Type B pancreatic cell (in vitro differentiated cells): ENCODE measurements at regions not wholly inside any gene's neighbourhood (a gene's known extent, or its start where the extent isn't known, plus 50 kb on each side); places are given as distances from the start of the nearest gene placed in this dataset.
A peak's percentile ranks its signal among the peaks of the same experiment; 100 is the strongest.

Experiments
- DNase-seq: peaks from one replicate; pipeline ENCODE4 v3.0.0; 2021; ENCODE audit warnings: mixed read lengths; ENCODE audit not compliant: unreplicated experiment; ENCODE audit errors: extremely low spot score
- H3K27ac Mint-ChIP-seq: 2 replicates; pipeline ENCODE4 v1.8.0; 2021; ENCODE audit warnings: mild to moderate bottlenecking, mixed read lengths
- H3K27me3 Mint-ChIP-seq: 2 replicates; pipeline ENCODE4 v1.8.0; 2021; ENCODE audit warnings: mixed read lengths
- H3K36me3 Mint-ChIP-seq: 2 replicates; pipeline ENCODE4 v1.8.0; 2021; ENCODE audit warnings: mixed read lengths
- H3K4me1 Mint-ChIP-seq: one replicate; pipeline ENCODE4 v1.8.0; 2021; ENCODE audit warnings: mixed read lengths; ENCODE audit not compliant: unreplicated experiment
- H3K4me3 Mint-ChIP-seq: 2 replicates; pipeline ENCODE4 v1.8.0; 2021; ENCODE audit warnings: mild to moderate bottlenecking, mixed read lengths
- H3K9me3 Mint-ChIP-seq: 2 replicates; pipeline ENCODE4 v1.8.0; 2021; ENCODE audit warnings: mixed read lengths
- TF ChIP-seq, protein P1 (sequence below): fragments of 200-600 bp; sonication (generic); conservative IDR thresholded peaks from 2 replicates; pipeline ENCODE4 v1.5.0; 2021; ENCODE audit warnings: antibody characterized with exemption, mild to moderate bottlenecking

DNA sequence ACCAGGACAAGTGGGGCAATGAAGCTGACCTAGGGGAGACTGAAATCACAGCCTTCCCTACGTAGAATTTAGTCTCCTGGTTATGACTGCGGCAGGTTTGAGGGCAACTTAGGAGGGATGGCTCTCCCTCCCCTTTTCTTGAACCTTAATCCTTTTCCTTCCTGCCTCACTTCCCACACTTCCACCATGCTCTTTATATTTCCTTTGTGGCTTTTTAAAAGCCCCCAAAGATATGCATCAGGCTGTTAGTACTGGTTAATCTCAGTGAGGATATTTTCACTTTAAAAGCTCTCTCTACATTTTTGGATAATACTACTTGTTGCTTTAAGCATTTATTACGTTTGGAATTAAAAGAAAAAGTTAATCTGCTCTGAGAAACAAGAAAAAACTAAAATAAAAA is 339.2 kb downstream of the SOX2 start:
- H3K4me3 Mint-ChIP-seq = no peak overlapping the region
- peaks cover 7% of the 10 kb centered on the region for H3K4me1 Mint-ChIP-seq
- H3K9me3 Mint-ChIP-seq = peaks cover 6% of the 10 kb centered on the region
- H3K36me3 Mint-ChIP-seq = no peaks in the 10 kb centered on the region
- DNase-seq = no peak
- TF ChIP-seq, protein P1, sequence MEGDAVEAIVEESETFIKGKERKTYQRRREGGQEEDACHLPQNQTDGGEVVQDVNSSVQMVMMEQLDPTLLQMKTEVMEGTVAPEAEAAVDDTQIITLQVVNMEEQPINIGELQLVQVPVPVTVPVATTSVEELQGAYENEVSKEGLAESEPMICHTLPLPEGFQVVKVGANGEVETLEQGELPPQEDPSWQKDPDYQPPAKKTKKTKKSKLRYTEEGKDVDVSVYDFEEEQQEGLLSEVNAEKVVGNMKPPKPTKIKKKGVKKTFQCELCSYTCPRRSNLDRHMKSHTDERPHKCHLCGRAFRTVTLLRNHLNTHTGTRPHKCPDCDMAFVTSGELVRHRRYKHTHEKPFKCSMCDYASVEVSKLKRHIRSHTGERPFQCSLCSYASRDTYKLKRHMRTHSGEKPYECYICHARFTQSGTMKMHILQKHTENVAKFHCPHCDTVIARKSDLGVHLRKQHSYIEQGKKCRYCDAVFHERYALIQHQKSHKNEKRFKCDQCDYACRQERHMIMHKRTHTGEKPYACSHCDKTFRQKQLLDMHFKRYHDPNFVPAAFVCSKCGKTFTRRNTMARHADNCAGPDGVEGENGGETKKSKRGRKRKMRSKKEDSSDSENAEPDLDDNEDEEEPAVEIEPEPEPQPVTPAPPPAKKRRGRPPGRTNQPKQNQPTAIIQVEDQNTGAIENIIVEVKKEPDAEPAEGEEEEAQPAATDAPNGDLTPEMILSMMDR = no peak
- H3K27me3 Mint-ChIP-seq = no peaks in the 10 kb centered on the region
- no peak overlapping the region for H3K27ac Mint-ChIP-seq

DNA sequence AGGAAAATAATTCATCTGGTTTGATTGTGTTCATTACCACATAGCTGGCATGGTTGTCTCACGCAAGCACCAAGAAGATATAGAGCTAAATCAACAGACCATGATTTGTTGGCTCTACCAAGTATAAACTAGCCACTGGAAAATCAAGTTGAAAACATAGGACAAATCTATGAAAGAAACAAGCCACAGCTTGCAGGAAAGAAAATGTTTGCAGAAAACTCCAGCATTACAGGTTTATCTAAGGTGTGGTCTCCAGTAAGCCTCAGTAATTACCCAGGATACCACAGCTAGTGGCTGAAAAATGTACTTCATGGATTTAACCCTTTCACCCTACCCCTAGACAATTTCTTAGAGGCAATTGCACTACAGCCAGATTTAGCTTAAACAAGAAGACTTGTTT is 340.6 kb downstream of the SOX2 start:
- DNase-seq = no peak
- peaks cover 7% of the 10 kb centered on the region for H3K4me1 Mint-ChIP-seq
- peak overlapping the region; percentile 85 for H3K27ac Mint-ChIP-seq
- peaks cover 6% of the 10 kb centered on the region for H3K9me3 Mint-ChIP-seq
- peak overlapping the region; percentile 29 for H3K4me3 Mint-ChIP-seq
- H3K36me3 Mint-ChIP-seq = no peaks in the 10 kb centered on the region
- H3K27me3 Mint-ChIP-seq = no peaks in the 10 kb centered on the region
- TF ChIP-seq, protein P1 = peak; percentile 37

DNA sequence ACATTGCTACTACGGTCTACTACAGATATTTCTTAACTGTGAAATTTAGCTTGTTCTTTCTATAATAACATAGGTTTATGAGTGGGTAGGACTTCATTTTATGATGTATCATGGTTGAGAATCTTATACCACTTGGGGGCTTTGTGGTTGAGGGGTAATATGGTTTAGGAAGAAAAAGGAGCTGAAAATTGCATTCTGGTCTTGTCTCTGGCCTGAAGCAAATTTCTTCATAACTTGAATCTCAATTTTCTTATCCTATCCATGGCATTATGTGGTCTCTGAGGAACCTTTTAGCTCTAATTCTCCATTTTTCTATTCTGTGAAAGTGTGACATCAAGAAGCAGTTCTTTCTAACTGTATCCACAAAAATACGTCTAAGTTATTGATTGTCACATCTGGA is 341.0 kb downstream of the SOX2 start:
- peak overlapping the region; percentile 29 for H3K4me3 Mint-ChIP-seq
- no peak for DNase-seq
- H3K36me3 Mint-ChIP-seq = no peaks in the 10 kb centered on the region
- H3K4me1 Mint-ChIP-seq = peaks cover 7% of the 10 kb centered on the region
- no peaks in the 10 kb centered on the region for H3K27me3 Mint-ChIP-seq
- TF ChIP-seq, protein P1 = no peak
- peaks cover 6% of the 10 kb centered on the region for H3K9me3 Mint-ChIP-seq
- peak overlapping the region; percentile 85 for H3K27ac Mint-ChIP-seq

DNA sequence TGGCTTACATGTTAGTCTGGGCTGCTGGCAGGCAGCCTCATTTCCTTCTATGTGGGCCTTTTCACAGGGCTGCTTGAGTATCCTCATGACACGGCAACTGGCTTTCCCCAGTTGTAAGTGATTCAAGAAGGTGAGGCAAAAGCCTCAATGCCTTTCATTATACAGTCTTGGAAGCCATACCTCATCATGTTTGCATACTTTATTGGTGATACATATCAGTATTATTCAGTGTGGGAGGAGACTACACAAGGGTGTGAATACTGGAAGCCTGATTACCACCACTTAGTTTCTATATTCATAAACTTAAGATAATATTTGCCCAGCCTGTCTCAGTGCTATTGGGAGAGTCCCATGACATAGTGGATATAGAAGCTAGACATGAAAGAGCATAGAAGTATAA is 346.8 kb downstream of the SOX2 start:
- Mint-ChIP-seq H3K4me1 (no peaks in the 10 kb centered on the region), H3K27me3 (no peaks in the 10 kb centered on the region), H3K36me3 (no peaks in the 10 kb centered on the region), H3K27ac (no peak overlapping the region), H3K9me3 (no peaks in the 10 kb centered on the region), H3K4me3 (no peak overlapping the region)
- no peak for DNase-seq
- TF ChIP-seq, protein P1 = no peak

DNA sequence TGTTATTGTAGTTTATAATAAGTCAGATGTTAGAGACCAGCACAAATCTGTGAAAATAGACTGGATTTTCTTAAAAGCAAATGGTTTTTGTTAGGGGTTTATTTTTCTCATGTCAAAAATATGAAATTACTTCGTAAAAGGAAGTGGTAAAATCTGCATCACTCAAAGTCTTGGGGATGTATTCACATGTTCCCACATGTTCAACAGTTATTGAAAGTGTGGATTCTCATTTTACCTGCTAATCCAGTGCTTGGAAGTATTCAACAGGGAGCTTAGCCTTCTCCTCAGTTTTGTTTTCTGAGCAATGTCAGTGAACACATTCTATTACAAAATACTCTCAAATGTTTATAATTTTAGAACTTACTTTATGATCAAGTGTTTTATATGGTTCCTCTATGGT is 352.0 kb downstream of the SOX2 start:
- Mint-ChIP-seq H3K27ac (no peak overlapping the region), H3K4me1 (no peaks in the 10 kb centered on the region), H3K4me3 (no peak overlapping the region), H3K36me3 (no peaks in the 10 kb centered on the region), H3K9me3 (no peaks in the 10 kb centered on the region), H3K27me3 (no peaks in the 10 kb centered on the region)
- TF ChIP-seq, protein P1 = no peak
- DNase-seq = no peak

DNA sequence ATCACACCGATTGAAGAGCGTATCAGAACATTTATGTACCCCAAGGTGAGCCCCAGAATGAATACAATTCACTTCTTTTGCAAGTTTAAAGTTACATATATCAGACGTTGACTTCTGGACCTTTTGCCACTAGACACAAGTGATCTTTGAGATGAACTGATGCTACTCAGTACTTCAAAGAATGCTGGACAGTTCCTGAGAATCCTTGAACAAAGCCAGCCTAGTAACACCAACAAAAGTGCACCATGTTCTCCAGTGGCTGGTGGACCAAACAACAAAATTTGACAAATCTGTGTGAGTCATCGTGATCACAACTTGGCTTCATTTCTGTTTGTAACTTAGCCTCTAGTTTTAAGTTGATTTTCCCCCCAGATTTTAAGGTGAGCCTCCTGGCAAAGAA is 355.7 kb downstream of the SOX2 start:
- DNase-seq = no peak
- TF ChIP-seq, protein P1 = no peak
- Mint-ChIP-seq H3K36me3 (no peaks in the 10 kb centered on the region), H3K27me3 (no peaks in the 10 kb centered on the region), H3K27ac (no peak overlapping the region), H3K4me3 (no peak overlapping the region), H3K4me1 (no peaks in the 10 kb centered on the region), H3K9me3 (no peaks in the 10 kb centered on the region)
